CD4-positive, alpha-beta T cell treated with Interferon alpha-2 for 1 hour (primary cell): ENCODE measurements at regions not wholly inside any gene's neighbourhood (a gene's known extent, or its start where the extent isn't known, plus 50 kb on each side); places are given as distances from the start of the nearest gene placed in this dataset.
"Not testable (repeated sequence)": the region's sequence is repeated elsewhere in the genome, so short reads cannot be mapped to it uniquely, and the experiment has no call there.

Experiments used
- DNase-seq, 2 donors: peaks; one replicate each; pipeline ENCODE4 v3.0.0-alpha.2; 2020 to 2022

DNA sequence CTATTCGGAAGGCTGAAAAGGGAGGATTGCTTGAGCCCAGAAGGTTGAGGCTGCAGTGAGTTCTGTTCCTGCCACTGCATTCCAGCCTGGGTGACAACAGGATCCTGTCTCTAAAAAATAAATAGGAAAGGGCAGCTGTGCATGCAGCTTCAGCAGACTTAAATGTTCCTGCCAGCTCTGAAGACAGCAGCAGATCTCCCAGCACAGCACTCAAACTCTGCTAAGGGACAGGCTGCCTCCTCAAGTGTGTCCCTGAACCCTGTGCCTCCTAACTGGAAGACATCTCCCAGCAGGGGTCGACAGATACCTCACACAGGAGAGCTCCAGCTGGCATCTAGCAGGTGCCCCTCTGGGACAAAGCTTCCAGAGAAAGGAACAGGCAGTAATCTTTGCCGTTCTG, 117.9 kb downstream of the CXCL12 start:
- no peak for DNase-seq

DNA sequence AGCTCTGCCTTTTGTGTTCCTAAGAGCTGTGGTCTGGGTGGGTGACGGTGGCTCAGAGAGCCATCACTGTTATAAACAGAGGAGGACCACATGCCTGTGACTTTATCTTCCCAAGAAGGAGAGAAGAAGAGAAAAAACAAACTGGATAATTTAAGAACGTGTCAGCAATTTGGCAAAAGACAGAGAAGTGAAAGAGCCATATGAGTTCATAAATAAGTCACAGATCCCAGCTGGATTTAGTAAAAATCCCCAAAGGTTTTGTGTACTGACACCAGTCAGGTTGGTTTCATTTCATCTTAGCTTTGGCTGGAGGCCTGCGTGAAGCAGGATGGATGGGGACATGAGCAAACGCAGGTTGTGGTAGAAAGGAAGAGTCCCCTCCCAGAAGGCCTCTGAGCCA, 120.7 kb downstream of the CXCL12 start:
- no peak for DNase-seq

DNA sequence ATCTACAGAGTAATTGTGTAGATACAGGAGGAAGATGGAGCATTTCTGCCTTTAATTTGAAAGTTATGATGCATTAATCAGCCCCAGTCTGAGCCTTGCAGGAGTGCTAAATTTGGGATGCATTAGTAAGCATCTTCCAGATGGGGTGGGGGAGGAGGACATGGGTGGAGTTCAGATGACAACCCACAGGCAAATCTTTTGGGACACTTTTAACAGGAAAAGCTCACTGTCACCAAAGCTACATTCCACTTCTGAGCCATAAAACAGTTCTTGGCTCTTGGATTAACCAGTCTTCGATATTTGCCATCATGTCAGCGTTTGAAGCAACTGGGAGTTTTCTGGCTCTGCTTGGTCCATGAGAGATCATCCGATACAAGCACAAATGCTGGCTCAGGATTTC, 121.1 kb downstream of the CXCL12 start:
- DNase-seq = no peak

DNA sequence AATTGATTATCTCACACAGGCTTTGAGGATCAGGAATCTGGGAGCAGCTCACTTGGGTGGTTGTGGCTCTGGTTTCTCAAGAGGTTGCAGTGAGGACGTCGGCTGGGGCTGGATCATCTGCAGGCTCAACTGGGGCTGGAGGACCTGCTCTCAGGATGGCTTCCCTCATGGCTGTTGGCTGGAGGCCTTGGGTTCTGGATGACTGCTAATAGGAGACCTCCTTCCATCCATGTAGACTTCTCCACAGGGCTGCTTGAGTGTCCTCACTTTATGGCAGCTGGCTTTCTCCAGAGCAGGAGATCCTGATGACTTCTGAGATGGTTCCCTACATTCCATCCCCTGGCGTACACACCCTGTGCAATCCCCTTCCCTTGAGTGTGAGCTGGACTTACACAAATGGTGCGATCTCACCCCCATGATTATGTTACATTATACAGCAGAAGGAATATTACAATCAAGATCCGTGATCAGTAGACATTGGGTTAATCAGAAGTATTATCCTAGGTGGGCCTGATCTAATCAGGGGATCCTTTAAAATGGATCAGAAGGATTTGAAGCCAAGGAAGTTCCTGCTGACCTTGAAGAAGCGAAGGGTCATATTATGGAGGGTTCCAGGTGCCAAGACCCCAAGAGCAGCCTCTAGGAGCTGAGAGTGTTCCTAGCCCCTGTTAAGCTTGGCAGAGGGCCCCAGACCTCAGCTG, 122.2 kb downstream of the CXCL12 start:
- DNase-seq = no peak

DNA sequence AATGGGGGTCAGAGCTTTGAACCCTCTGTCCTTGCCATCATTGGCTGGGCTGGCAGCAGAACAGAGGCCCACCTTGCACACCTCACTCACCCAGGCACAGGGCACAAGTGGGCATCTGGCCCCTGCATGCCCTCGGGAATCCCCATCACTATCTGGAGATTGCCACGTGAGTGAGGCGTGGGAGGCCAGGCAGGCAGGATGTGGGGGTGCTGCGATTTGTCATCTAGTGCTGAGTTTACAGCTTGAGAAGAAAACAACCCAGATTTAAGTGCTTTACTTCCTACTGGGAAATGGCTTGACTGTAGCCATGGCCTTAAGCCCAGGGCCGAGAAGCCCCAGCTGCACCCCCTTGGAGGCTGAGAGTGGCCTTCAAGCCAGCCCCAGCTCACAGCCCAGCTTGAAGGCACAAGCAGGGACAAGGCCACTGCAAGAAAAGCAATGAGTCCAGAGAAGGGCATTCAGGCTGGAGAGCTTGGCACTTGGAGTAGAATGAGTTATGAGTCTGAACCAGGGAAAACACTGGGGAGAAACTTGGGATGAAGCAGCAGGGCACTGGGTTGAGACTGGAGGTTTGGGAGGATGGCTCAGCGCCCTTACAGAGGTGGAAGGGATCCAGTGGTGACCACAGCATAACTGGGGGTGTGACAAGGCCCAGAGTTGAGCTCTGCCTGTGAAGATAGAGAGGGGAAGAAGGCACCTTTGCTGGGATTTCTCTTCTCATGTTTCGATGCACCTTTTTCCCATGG, 123.0 kb downstream of the CXCL12 start:
- no peak for DNase-seq

DNA sequence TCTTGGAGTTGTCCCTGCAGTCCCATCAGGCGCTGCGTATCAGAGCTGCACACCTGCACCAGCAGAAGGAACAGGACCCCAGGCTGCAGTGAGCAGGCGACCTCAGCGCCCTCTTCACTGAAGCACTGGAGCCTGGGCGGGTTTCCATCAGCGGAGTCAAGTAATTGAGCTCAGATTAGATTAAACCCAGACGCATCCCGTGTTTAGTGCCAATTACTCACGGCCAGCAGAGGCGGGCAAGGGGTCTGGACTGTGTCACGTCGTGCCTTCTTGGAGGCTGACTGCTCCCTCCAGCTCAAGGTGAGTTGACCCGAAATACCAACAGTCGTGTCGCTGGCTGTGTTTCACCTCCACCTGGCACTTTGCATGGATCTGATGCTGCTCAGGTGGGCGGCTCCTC, 123.6 kb downstream of the CXCL12 start:
- no peak for DNase-seq

DNA sequence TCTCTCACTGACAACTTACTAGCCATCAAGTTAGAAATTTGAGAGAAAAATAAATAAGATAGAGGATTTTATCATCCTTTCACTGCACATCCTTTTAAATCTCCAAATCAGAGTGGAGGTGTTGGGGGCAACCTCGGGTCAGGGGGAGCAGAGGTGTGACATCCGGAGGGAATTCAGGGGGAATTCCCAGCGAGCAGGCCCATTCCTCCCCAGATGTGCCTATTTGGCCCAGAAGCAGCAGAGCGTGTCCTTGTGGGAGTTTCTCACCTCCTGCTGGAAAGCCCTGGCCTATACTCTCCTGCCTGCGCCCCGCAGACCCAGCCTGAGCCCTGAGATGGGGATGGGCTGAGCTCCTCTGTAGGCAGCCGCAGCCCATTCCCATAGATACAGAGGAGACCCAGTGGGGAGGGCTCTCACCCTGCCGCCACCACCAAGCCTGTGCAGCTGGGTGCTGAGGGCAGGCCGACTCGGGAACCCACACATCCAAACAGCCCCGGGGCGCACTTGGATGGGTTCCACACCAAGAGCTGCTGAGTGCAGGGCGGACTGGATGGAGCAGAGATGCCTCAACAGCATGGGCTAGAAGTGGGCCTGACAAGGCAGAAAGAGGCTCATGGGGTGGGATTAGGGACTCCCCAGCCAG, 124.5 kb downstream of the CXCL12 start:
- no peak for DNase-seq

DNA sequence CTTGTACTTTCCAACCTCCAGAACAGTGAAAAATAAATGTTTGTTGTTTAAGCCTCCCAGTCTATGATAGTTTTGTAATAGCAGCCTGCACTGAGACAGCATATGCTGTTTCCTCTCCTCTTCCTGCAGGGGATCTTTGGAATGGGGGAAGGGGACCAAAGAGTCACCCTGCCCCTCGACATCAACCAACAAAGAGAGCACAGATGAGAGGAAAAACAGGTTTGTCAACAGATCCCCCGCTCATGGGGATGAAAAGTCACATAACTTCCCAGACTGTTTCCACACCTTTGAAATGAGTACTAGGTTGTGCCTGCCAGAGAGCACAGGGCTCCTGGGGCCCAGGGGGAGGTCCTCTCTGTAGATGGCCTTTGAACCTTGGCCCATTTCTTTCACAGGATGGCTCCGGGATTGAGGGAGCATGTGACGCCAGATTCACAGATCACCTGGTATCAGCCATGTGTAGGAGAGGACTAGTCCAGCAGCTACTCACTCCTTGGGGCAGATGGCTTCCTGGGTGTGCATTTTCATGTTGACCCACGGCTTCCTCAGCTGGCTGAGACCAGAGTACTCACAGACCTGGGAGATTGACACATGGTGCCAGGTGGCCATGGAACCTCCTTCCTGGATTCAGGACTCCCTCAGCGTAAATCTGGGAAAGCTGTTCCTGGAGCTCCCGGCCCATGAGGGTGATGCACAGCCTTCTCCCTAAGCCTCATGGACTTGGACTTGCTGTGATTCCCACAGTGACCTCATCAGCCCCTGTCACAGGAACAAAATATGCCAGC, 125.6 kb downstream of the CXCL12 start:
- DNase-seq = no peak

DNA sequence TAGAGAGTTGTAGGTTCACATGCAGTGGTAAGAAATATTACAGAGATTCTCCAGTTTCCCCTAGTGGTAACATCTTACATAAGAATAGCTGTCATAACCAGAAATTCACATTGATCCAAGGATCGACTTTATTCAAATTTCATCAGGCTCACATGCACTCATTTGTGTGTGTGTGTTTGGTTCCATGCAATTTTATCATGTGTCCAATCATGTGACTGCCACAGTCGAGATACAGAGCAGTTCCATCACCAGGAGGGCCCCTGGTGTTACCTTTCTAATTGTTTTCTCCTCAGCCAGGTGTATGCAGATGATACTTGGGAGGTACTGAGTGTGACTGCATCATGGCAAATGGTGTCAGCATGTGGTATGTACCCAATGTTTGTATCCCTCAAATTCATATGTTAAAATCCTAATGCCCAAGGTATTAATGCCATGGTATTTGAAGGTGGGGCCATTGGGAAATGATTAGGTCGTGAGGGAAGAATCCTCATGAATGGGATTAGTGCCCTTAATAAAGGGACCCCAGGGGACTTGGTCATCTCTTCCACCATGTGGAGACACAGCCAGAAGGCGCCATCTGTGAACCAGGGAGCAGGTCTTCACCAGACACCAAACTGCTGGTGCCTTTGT, 126.3 kb downstream of the CXCL12 start:
- DNase-seq = no peak

DNA sequence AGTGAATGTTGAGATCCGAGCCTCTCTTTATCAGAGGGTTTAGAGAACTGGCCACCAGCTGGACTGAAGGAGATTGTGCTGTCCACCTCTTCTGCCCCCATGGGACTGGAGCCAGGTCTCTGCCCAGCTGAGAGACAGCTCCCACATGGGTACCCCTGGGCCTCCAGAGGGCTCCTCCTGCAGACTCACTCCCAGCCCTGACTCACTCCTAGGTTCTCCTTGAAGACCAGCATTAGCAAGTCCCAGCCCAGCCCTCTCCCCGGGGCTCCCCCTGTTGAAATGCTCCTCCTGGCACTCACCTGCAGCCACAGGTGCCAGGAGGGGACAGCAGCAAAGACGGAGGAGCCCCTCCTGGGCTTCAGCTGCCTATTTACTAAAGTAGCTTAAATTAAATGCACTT, 126.9 kb downstream of the CXCL12 start:
- no peak for DNase-seq

DNA sequence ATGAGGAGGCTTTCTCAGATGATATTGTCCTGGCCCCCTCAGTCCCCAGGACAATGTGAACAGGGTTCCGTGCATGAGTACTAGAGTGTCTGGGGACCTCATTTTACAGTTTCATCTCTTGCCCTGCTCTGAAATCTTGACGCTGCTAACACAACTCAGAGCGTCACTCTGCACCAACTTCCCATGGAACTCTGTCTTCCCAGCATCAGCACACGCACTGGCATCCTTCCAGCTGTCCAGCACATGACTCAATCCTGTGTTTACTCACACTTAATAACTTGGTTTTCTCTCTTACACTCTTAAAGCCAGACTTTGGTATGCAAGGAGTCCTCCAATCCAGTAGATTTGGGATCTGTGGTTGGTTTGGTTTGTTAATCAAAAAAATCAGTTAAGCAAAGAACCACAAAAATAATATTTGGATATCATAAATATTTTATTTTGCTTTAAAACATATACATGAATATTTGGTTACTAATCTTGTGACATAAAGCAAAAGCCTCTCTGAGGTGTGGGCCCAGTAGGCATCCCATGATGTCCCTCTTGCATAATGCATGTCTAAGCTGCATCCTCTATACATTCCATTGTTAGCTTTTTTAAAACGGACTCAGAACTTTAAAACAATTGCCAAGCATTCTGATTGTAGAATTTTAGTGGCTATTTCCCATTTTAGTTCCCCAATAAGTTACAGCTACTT, 131.0 kb downstream of the CXCL12 start:
- DNase-seq = no peak

DNA sequence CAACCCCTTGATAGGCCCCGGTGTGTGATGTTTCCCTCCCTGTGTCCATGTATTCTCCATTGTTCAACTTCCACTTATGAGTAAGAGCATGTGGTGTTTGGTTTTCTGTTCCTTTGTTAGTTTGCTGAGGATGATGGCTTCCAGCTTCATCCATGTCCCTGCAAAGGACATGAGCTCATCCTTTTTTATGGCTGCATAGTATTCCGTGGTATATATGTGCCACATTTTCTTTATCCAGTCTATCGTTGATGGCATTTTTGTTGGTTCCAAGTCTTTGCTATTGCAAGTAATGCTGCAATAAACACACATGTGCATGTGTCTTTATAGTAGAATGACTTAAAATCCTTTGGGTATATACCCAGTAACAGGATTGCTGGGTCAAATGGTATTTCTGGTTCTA, 132.3 kb downstream of the CXCL12 start:
- not testable (repeated sequence) for DNase-seq

DNA sequence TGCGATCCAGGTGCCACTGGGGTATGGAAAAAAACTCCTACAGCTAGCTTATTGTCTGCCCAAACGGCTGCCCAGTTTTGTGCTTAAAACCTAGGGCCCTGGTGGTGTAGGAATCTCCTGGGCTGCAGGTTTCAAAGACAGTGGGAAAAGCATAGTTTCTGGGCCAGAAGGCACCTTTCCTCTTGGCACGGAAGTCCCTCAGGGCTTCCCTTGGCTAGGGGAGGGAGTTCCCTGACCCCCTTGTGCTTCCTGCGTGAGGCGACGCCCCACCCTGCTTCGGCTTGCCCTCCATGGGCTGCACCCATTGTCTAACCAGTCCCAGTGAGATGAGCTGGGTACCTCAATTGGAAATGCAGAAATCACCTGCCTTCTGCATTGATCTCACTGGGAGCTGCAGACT, 135.0 kb downstream of the CXCL12 start:
- DNase-seq = not testable (repeated sequence)

DNA sequence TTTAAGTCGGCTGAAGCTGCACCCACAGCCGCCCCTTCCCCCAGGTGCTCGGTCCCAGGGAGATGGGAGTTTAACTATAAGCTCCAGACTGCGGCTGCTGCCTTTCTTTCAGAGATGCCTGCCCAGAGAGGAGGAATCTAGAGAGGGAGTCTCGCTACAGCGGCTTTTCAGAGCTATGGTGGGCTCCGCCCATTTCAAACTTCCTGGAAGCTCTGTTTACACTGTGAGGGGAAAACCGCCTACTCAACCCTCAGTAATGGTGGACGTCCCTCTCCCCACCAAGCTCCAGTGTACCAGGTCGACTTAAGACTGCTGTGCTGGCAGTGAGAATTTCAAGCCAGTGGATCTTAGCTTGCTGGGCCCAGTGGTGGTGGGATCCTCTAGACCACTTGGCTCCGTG, 135.4 kb downstream of the CXCL12 start:
- DNase-seq = no peak

DNA sequence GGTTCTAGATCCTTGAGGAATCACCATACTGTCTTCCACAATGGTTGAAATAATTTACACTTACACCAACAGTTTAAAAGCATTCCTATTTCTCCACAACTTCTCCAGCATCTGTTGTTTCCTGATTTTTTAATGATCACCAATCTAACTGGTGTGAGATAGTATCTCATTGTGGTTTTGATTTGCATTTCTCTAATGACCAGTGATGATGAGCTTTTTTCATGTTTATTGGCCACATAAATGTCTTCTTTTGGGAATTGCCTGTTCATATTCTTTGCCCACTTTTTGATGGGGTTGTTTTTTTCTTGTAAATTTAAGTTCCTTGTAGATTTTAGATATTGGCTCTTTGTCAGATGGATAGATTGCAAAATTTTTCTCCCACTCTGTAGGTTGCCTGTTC, 138.2 kb downstream of the CXCL12 start:
- DNase-seq = not testable (repeated sequence)

DNA sequence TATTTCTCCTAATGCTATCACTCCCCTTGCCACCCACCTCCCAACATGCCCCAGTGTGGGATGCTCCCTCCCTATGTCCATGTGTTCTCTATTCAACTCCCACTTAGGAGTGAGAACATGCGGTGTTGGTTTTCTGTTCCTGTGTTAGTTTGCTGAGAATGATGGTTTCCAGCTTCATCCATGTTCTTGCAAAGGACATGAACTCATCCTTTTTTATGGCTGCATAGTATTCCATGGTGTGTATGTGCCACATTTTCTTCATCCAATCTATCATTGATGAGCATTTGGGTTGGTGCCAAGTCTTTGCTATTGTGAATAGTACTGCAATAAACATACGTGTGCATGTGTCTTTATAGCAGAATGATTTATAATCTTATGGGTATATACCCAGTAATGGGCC, 138.6 kb downstream of the CXCL12 start:
- not testable (repeated sequence) for DNase-seq

DNA sequence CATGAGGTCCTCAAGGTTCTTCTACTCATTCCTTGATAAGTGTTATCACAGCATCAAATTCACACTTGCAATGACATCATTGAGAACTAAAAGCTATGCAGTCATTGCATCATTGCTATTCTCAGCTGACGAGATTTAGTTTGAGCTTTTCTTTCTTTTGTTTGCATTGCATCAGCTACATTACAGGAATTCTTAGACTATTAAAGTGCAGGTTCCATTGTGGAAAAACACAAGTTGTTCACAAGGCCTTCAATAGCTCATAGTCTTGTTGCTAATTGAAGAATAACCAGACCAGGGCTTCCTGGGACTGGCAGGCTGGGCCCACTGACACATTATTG, 139.3 kb downstream of the CXCL12 start:
- DNase-seq = no peak

DNA sequence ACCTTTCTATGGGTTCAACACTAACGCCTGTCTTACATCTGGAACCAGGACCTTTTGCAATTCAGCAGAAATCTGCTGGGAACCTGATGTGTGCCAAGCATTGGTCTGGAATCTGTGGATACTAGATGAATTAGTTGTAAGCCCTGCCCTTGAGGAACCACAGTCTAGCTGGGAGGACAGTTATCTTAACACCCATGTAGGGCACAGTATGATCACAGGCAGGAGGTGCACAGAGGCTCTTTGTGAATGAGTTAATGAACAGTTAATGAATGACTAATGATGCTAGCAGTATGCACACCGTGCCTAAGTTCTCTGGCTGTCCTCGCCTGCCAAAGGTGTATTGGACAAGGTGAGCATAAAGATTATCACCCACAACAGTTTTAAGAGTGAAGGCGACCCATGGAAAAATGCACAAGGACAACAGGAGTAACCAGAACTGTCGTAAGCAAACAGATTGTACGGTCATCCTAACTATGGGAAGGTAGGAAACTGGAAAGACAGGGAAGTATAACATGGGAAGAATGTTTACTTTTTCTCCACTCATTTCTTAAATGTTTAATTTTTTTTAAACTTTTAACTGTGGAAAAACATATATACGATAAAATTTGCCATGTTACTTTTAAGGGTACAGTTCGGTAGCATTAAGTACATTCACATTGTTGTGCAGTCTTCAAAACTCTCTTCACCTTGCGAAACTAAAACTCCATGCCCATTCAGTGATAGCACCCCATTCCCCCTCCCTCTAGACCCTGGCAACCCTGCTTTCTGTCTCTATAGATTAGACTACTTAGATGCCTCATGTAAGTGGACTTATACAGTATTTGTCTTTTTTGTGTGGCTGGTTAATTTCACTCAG, 139.9 kb downstream of the CXCL12 start:
- no peak for DNase-seq

DNA sequence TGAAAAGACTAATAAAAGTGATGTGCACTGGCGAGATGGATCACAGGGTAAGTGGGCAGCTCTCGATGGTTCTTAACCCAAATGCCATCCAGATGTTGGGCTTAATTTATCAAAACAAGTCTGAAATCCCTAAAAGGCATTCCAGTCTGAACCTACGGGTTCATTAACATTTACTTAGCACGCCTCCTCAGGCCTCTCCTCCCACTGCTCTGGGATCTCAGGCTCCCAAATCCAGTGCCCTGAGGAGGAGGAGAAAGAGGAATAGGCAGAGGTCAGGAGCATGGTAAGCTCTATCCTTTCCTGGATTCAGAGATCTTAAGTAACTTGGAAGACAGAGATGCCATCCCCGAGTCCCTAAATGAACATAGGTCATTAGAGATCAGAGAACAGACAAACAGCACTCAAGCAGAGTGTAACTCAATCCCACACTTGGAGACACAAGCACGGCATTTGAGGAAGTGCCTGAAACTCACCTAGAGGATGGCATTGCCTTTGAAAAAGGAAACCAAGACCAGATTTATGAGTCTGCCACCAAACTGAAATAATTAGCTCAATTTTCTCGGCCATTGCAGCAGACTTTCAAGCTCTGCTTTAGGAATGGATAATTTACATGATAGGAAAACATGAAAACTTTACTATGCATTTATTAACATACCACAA, 140.9 kb downstream of the CXCL12 start:
- DNase-seq = no peak

DNA sequence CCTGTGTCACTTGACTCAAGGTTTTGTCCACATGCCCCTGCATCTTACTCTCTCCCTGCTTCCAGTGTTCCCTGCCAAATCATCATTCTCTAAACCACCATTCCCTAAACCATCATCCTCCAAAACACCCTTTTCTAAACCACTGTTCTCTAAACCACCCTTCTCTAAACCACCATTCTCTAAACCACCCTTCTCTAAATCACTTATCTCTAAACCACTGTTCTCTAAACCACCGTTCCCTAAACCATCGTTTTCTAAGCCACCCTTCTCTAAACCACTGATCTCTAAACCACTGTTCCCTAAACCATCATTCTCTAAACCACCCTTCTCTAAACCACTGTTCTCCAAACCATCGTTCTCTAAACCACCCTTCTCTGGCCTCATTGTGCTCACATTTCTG, 142.1 kb downstream of the CXCL12 start:
- no peak for DNase-seq

DNA sequence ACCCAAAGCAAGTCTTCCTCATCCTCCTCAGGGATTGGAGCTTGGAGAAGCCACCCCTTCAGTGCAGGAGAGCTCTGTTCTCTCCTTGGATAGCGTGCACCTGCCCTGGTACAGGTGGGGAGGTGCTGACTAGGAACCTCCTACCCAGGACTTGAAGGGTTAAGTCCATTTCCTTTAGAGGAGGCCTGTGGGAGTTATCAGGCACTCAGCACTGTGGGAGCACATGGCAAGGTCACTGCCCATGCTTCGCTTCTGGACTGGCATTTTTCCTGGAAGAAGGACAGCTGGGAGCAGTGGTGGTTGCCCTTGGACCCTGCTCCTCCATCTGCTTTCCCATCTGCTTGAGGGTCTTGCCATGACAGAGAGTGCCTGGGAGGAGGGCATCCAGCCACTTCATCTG, 142.8 kb downstream of the CXCL12 start:
- no peak for DNase-seq
